ENCODE measurements at regions not wholly inside any gene's neighbourhood (a gene's known extent, or its start where the extent isn't known, plus 50 kb on each side); places are given as distances from the start of the nearest gene placed in this dataset.

GRCh38 chr9:25939126-25939525, 260.9 kb upstream of the TUSC1 start:
- 79 to 82% methylated on average over 1 of the region's 1 CpG for WGBS, 2 donors
- Histone ChIP-seq H3K36me3 (no peaks in the 10 kb centered on the region), H3K4me3 (no peak overlapping the region), H3K27me3 (no peaks in the 10 kb centered on the region), H3K4me1 (no peaks in the 10 kb centered on the region), H3K9me3 (no peaks in the 10 kb centered on the region), H3K27ac (no peak overlapping the region)
- DNase-seq, result no peak
- TF ChIP-seq CTCF (IDR thresholded peaks at IDR 0.05), result no peak
- intact Hi-C loops (cut with DNase I), result no loop called here
- ATAC-seq, result no peak

GRCh38 chr9:25936031-25936430, 257.8 kb upstream of the TUSC1 start:
- ATAC-seq, result no peak
- 78 to 81% methylated on average over 1 of the region's 1 CpG for WGBS, 2 donors
- intact Hi-C loops (cut with DNase I), result no loop called here

GRCh38 chr9:25935188-25935587, 256.9 kb upstream of the TUSC1 start:
- H3K4me3 ChIP-seq, result no peak overlapping the region
- intact Hi-C loops (cut with DNase I), result no loop called here
- WGBS, 2 donors, result 55 to 58% methylated on average over 2 of the region's 2 CpGs

More at GRCh38 chr9:25936031-25936430, 257.8 kb upstream of the TUSC1 start:
- Histone ChIP-seq H3K9me3 (peaks cover 0 to 4% (median 0%) of the 10 kb centered on the region in 11 donors), H3K4me1 (no peaks in the 10 kb centered on the region), H3K36me3 (no peaks in the 10 kb centered on the region), H3K27me3 (no peaks in the 10 kb centered on the region), H3K27ac (no peak overlapping the region), H3K4me3 (no peak overlapping the region)
- TF ChIP-seq CTCF (IDR thresholded peaks at IDR 0.05), result no peak
- no peak for DNase-seq

GRCh38 chr9:25918761-25919160, 240.5 kb upstream of the TUSC1 start:
- no peak for DNase-seq
- H3K36me3 ChIP-seq, result no peaks in the 10 kb centered on the region
- H3K27me3 ChIP-seq, result no peaks in the 10 kb centered on the region
- H3K4me3 ChIP-seq, result no peak overlapping the region
- H3K27ac ChIP-seq, result no peak overlapping the region
- no peak for ATAC-seq
- peaks cover 0 to 17% (median 0%) of the 10 kb centered on the region in 11 donors for H3K9me3 ChIP-seq
- WGBS, 2 donors, result 65 to 66% methylated on average over 2 of the region's 2 CpGs
- no peaks in the 10 kb centered on the region for H3K4me1 ChIP-seq
- no peak for TF ChIP-seq CTCF (IDR thresholded peaks at IDR 0.05)
- intact Hi-C loops (cut with DNase I), result no loop called here

More at GRCh38 chr9:25935188-25935587, 256.9 kb upstream of the TUSC1 start:
- no peak for TF ChIP-seq CTCF (IDR thresholded peaks at IDR 0.05)
- ATAC-seq (no peak), DNase-seq (no peak)
- H3K9me3 ChIP-seq, result peaks cover 0 to 10% (median 0%) of the 10 kb centered on the region in 11 donors
- H3K36me3 ChIP-seq, result no peaks in the 10 kb centered on the region
- H3K27ac ChIP-seq, result no peak overlapping the region
- H3K4me1 ChIP-seq, result no peaks in the 10 kb centered on the region
- no peaks in the 10 kb centered on the region for H3K27me3 ChIP-seq
